TTC549 (cell line): ENCODE measurements at regions not wholly inside any gene's neighbourhood (a gene's known extent, or its start where the extent isn't known, plus 50 kb on each side); places are given as distances from the start of the nearest gene placed in this dataset.

Experiments used
- FAIRE-seq: peaks from 2 replicates; lab custom pipeline; 2012; peaks lifted over from hg19 to GRCh38; lab: Jason Lieb, UNC

DNA sequence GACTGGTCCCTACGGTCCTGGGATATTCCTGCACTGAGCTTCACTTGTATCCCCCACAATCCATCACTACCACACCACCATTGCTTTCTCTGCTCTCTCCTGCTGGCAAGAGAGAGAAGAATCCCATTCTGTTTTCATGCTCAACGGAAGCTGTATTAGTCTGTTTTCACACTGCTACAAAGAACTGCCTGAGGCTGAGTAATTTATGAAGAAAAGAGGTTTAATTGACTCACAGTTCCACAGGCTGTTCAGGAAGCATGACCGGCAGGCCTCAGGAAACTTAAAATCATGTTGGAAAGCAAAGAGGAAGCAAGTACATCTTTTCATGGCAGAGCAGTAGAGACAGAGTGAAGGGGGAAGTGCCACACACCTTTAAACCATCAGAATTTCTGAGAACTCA, 260.4 kb upstream of the LYZL1 start:
- no peak for FAIRE-seq

GRCh38 chr10:29030900-29031299, 258.0 kb upstream of the LYZL1 start:
- FAIRE-seq: no peak

DNA sequence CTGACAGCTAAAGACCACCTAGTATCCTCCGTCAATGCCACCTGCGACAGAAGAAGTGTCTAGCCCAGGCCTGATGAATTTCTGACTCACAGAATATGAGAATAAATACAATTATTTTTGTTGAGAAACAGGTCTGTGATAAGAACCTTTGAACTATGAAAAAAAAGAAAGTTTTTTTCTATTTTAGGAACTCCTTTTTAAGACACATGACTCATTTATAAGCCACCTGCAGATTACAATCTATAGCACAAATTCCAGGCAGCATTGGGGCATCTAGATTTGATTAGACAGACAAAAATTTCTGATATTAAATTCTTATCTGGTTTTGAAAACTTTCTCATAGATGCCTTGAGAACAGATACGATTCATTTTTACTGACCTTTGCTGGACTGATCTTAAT, 256.7 kb upstream of the LYZL1 start:
- no peak for FAIRE-seq

GRCh38 chr10:29033311-29033940, 255.4 kb upstream of the LYZL1 start:
- FAIRE-seq: no peak

- FAIRE-seq: no peak
These were observed 254.3 kb upstream of the LYZL1 start for GRCh38 chr10:29034592-29034991.

DNA sequence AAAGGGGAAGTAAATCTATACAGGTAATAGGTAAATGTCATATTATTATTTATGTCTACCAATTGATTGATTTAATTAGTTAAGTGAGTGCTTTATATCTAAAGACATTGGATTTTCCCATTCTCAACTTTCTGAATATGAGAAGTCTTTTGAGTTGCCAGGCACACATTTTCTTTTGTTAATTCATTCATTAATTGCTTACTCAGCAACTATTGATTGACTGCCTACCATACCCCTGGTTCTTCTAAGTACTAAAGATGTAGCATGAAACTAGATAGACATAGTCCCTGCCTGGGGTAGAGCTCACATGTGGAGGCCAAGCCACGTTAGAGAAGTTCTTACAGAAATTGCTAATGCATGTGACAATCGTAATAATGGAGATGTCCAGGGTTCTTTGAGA, 253.1 kb upstream of the LYZL1 start:
- no peak for FAIRE-seq

DNA sequence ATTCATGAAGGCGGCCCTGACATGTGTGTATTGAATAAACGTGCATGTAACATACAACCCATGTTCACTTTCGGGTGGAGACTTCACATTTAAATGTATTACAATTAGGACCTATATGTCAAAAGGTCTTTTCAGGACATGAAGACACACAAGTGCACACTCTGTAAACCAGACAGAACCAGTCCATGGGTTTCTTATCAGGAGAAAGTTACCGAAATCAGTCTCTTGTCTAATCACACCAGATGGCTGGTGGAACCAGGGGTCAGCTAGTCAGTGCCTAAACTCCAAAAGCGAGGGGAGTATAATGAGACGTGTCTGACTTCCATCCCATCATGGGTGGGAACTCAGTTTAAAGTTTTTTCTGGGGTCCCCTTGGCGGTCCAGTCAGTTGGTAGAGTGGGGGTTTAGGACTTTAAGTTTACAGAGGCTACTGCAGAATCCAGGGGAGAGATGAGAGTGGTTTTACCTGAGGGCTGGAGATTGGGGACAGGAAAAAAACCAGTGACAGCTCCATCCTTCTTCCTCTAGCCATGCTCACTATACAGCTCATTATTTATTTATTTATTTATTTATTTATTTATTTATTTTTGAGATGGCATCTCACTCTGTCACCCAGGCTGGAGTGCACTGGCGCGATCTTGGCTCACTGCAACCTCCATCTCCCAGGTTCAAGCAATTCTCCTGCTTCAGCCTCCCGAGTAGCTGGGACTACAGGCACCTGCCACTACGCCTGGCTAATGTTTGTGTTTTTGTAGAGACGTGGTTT, 251.3 kb upstream of the LYZL1 start:
- no peak for FAIRE-seq

GRCh38 chr10:29039091-29039490, 249.8 kb upstream of the LYZL1 start:
- FAIRE-seq: no peak

- no peak for FAIRE-seq
These were observed 249.1 kb upstream of the LYZL1 start for GRCh38 chr10:29039677-29040189.

DNA sequence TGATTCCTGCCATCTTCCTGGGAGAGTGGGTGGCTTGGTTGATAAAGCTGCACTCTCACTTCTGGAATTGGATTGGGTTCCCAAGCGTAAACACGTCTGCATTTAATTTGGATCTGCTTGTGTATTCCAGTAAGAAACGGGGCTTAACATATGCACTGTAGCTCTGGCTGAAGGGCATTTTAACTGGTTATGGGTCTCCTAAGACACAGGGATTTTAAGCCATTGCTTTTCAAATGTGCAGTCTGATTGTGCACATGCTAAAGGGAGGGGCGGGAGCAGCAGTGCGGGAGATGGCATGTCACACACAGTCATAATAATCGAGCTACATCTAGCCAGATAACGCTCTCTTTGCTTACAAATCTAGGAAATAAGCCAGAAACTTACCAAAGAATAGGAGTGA, 247.3 kb upstream of the LYZL1 start:
- no peak for FAIRE-seq

DNA sequence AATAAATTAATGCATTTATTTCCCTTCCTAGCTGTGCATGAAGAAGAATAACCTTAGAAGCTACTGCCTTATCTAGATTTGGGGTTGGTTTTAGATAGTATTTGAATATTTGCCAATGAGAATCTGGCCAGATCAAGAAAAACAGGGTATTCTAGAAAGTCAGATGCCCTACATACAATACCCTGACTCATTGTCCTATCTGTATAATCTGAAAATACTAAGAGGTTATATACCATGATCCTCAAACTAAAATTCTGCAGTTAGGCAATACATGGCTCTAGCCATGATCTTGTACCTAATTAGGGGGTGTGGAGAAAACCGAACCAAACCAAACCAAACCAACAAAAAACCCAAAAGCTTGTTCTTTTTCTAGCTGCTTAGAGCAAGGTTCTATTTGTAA, 240.4 kb upstream of the LYZL1 start:
- FAIRE-seq: no peak

DNA sequence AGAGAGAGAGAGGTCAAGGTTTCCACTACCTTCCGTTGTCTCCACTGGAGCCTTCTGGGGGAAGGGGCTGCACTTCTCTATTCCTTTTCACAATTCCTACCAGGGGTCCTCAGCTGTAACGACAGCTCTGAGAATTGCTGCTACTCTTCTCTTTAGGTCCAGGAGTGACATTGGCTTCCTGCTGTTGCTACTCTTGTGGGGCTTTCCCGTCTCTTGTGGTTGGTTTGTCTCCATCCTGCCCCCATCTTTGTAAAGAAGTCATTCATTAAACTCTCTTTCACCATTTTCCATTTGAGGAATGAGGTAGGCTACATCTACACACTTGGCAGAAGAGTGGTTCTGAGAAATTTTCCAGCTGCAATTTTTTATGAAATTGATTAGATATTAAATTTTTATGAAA, 238.8 kb upstream of the LYZL1 start:
- no peak for FAIRE-seq

DNA sequence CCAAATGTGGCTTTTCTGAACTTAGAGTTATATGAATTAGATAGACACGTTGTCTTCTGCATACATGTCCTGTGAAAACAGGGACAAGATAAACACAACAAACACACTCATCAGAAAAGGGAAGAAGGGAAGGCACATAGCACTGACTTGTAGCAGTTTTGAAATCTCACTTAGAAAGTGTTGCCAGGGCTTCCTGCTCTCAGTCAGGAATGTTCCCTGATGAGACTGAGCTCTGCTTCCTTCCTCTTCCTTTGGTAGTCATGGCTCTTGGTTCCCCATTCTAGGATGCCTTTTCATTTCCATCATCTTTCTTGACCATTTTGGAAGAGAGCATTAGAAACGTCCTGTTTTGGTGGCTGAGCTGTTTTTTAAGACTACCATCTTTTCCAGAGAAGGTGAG, 233.8 kb upstream of the LYZL1 start:
- FAIRE-seq: no peak

DNA sequence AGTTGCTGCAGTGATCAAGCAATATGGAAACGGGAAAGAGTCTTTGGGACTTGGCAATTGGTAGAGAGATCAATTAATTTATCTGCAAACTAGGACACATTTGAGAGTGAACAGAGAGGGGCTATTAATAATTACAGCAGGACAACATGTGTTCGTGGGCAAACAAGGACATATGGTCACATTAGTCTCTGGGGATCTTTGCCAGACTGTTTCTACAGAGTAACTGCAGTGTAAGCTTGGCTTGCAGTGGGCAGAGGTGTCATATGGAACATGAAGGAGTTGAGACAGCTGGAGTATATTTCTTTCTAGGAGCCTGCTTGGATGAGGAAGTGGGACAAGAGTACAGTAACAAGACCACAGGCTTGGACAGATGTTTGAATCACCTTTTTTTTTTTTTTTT, 232.1 kb upstream of the LYZL1 start:
- FAIRE-seq: no peak

GRCh38 chr10:29057822-29058331, 231.0 kb upstream of the LYZL1 start:
- FAIRE-seq: no peak

DNA sequence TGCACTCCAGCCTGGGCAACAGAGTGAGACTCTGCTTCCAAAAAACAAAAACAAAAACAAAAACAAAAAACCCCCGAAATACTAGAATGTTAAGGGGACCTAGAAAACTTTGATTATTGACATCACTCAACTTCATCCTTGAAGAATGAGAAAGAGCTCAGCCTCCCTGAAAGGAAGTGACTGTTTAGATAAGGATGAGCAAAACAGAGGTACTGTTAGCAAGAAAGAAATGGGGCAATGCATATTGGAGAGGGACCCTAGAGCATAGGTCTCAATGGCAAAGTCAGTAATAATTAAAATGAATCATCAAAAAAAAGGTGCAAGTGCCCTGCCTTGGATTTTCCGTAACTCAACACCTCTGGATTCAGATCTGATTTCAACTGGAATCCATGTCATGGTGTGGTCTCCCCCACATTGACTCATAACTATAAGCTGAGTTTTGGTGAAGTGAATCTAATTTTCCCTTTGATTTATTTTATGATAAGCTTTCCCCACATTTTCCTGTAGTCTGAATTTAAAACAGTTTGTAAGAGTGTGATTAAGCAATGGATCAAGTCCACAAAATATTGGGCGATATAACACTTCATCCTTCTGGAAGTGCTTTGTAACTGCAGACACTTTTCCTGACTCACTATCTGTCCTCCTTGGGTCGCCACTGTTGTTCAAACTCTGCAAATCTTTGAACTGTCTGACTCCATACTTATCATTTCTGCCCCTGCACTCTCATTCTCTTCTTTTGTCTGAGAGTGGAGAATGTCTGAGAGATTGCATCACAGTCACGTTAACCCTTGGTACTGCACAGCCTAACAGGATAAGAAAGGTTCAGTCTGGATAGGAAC, 224.8 kb upstream of the LYZL1 start:
- FAIRE-seq: peak; percentile 3

GRCh38 chr10:29064680-29065079, 224.2 kb upstream of the LYZL1 start:
- no peak for FAIRE-seq

DNA sequence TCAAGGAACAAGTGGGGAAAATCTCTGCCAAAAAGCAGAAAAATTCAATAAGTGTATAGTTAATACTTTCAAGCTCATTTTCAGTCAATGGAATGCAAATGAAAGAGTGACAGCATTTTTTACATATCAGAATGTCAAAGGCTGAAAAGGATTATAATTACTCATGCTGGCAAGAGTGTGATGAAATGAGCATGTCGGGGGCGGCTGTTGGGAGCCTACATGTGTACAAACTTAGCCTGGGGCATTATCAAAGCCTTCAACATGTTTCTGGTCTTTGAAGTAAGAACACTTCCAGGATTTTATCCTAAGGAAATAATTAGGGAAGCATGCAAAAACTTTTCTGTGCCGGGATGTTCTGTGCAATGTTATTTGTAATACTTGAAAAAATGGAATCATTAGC, 221.7 kb upstream of the LYZL1 start:
- FAIRE-seq: no peak

DNA sequence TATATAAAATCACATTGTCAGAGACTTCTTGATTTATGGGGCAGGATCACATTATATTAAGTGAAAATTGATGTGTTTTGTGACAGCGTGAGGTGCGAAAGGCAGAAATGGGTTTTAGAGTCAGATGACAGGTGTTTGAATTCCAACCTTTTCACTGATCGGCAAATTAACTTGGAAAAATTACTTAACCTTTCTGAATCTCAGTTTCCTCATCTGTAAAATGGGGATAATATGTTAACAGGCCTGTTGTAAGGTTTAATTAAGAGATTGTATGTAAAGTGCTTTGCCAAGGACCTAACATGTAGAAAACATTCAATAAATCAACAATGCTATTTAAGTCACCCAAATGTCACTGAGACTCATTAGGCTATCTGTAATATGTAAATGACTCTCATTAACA, 221.2 kb upstream of the LYZL1 start:
- FAIRE-seq: no peak

GRCh38 chr10:29068302-29068701, 220.6 kb upstream of the LYZL1 start:
- no peak for FAIRE-seq

DNA sequence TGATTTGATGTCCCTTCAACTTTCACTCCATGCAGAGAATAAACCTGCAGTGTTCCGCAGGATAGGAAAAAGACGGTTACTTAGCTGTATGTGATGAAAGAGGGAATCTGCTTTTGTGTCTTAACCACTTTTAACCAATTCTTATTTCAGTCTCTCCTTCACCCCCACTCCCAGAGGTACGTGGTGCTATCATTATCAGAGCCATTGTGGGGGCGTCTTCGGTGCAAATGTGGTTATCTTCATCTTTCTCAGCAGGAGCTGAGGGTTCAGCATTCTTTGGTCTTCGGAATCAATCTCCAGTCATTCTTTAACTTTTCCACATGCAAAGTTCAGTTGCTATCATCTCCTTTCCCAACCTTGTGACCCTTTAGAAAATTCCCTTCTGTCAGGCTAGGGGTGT, 219.9 kb upstream of the LYZL1 start:
- no peak for FAIRE-seq

DNA sequence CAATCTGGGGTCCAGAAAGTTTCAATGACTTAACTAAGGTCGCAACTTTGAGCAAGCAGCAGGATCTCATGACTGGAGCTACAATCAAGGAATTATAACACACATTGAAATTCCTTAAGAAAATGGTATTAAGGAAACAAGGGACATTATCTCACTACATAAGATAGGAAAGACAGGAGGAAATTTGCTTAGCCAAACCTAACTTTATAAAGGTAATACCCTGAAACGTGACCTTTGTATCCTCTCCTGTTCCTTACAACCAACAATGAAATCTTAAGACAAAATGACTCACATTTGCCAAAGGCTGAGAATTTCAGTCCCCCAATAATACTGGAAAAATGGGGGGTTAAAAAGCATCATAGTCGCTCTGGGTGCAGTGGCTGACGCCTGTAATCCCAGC, 218.9 kb upstream of the LYZL1 start:
- FAIRE-seq: no peak

- no peak for FAIRE-seq
These were observed 210.0 kb upstream of the LYZL1 start for GRCh38 chr10:29078919-29079318.
